Large intestine (tissue), 3 donors: ENCODE measurements at regions not wholly inside any gene's neighbourhood (a gene's known extent, or its start where the extent isn't known, plus 50 kb on each side); places are given as distances from the start of the nearest gene placed in this dataset.
"Not testable (repeated sequence)": the region's sequence is repeated elsewhere in the genome, so short reads cannot be mapped to it uniquely, and the experiment has no call there.

Experiments used
- DNase-seq, 2 donors: peaks; one replicate each; pipeline versions ENCODE4 v3.0.0 to v3.0.0-alpha.2; 2013
- H3K27ac ChIP-seq: one replicate; pipeline ENCODE4 v1.5.1; 2013; ENCODE audit warnings: low read length
- H3K27me3 ChIP-seq: 2 replicates; pipeline ENCODE4 v1.6.1; 2013; ENCODE audit warnings: low read length; ENCODE audit not compliant: control insufficient read depth, insufficient read depth
- H3K36me3 ChIP-seq: 2 replicates; pipeline ENCODE4 v1.6.1; 2013; ENCODE audit warnings: low read length; ENCODE audit not compliant: control insufficient read depth, insufficient read depth
- H3K4me1 ChIP-seq: one replicate; pipeline ENCODE4 v1.6.1; 2013; ENCODE audit warnings: low read length; ENCODE audit not compliant: control insufficient read depth, insufficient read depth
- H3K4me3 ChIP-seq: one replicate; pipeline ENCODE4 v1.5.1; 2013; ENCODE audit warnings: low read length
- H3K9me3 ChIP-seq: one replicate; pipeline ENCODE4 v1.6.1; 2013; ENCODE audit warnings: mild to moderate bottlenecking, low read depth, low read length, moderate library complexity; ENCODE audit not compliant: control insufficient read depth
- WGBS: methylation state at CpG from one replicate; pipeline ENCODE4 v1.1.5; 2013; ENCODE audit warnings: low lambda C conversion rate; ENCODE audit not compliant: insufficient coverage; 5-methylcytosine and 5-hydroxymethylcytosine counted together

- no peak for DNase-seq
- no CpG with 5 or more reads among the region's 3 CpGs for WGBS
- Histone ChIP-seq H3K36me3 (no peaks in the 10 kb centered on the region), H3K27ac (no peak overlapping the region), H3K4me1 (no peaks in the 10 kb centered on the region), H3K4me3 (no peak overlapping the region), H3K27me3 (no peaks in the 10 kb centered on the region), H3K9me3 (no peaks in the 10 kb centered on the region)
Observed at GRCh38 chr11:39777035-39777434, 1682.4 kb downstream of the LRRC4C start.

- Histone ChIP-seq H3K4me1 (no peaks in the 10 kb centered on the region), H3K36me3 (no peaks in the 10 kb centered on the region), H3K27ac (no peak overlapping the region), H3K4me3 (no peak overlapping the region), H3K9me3 (no peaks in the 10 kb centered on the region), H3K27me3 (no peaks in the 10 kb centered on the region)
- DNase-seq, result no peak
- no CpG with 5 or more reads among the region's 1 CpG for WGBS
Observed at GRCh38 chr11:39772525-39773137, 1686.8 kb downstream of the LRRC4C start.

DNA sequence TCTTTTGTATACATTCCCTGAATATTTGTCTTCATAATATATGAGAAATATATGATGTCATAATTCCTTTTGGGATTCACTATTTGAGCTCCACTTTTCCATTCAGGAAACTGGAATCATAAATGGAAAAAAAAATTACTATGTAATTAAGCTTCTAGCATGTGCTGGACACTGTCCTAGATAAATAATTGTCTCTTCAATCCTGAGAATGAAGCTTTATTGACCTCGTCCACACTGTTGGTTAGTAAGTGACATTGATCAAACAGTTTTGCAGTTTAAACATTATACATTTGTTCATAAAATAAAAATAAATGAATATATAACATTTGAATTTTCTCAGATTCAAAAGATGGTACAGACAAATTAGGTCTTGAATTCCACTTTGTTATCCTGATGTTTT lies 1691.2 kb downstream of the LRRC4C start:
- Histone ChIP-seq H3K9me3 (no peaks in the 10 kb centered on the region), H3K27ac (no peak overlapping the region), H3K4me3 (no peak overlapping the region), H3K4me1 (no peaks in the 10 kb centered on the region), H3K36me3 (no peaks in the 10 kb centered on the region), H3K27me3 (no peaks in the 10 kb centered on the region)
- no CpG with 5 or more reads among the region's 1 CpG for WGBS
- no peak for DNase-seq

- H3K36me3 ChIP-seq, result no peaks in the 10 kb centered on the region
- peak; percentile 70 to 81 for DNase-seq
- no peak overlapping the region for H3K4me3 ChIP-seq
- H3K27ac ChIP-seq, result peak overlapping the region; percentile 51
- WGBS, result no CpG with 5 or more reads among the region's 6 CpGs
- H3K9me3 ChIP-seq, result no peaks in the 10 kb centered on the region
- no peaks in the 10 kb centered on the region for H3K4me1 ChIP-seq
- H3K27me3 ChIP-seq, result no peaks in the 10 kb centered on the region
Observed at GRCh38 chr11:39745401-39745800, 1714.1 kb downstream of the LRRC4C start.

- Histone ChIP-seq H3K4me1 (no peaks in the 10 kb centered on the region), H3K36me3 (no peaks in the 10 kb centered on the region), H3K27me3 (no peaks in the 10 kb centered on the region), H3K27ac (no peak overlapping the region), H3K9me3 (no peaks in the 10 kb centered on the region), H3K4me3 (no peak overlapping the region)
- DNase-seq, result peak; percentile 50 to 62
- 80% methylated on average over 1 of the region's 2 CpGs for WGBS
Observed at GRCh38 chr11:39741066-39741465, 1718.4 kb downstream of the LRRC4C start.

- not testable (repeated sequence) for H3K4me1 ChIP-seq, H3K4me3 ChIP-seq, H3K9me3 ChIP-seq, H3K27ac ChIP-seq, DNase-seq, H3K27me3 ChIP-seq, H3K36me3 ChIP-seq
- no CpG with 5 or more reads among the region's 7 CpGs for WGBS
Observed at GRCh38 chr11:39736351-39736750, 1723.1 kb downstream of the LRRC4C start.

- Histone ChIP-seq H3K4me3 (no peak overlapping the region), H3K27ac (no peak overlapping the region), H3K4me1 (no peaks in the 10 kb centered on the region), H3K9me3 (no peaks in the 10 kb centered on the region), H3K27me3 (no peaks in the 10 kb centered on the region), H3K36me3 (no peaks in the 10 kb centered on the region)
- peak in 1 of 2 donors; percentile 7 for DNase-seq
Observed at GRCh38 chr11:39732001-39732400, 1727.5 kb downstream of the LRRC4C start.

DNA sequence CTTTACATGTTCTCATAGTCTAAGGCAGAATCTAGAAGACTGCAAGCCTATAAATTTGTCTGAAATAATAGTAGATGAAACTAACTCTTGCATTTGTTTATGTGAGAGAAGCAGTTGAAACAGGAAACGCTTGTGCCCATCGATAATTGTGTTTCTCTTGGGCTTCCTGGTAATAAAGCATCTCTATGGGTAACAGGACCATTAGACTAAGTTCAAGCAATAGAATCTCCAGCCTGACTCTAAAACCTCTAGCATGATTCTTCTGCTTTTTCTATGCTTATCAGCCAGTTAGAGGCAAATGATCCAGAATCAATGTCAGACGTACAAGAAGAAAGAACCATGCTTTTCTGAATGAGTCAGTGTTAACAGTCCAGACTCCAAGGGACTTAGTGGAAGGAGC lies 1734.4 kb downstream of the LRRC4C start:
- Histone ChIP-seq H3K27ac (no peak overlapping the region), H3K4me3 (no peak overlapping the region), H3K9me3 (no peaks in the 10 kb centered on the region), H3K36me3 (no peaks in the 10 kb centered on the region), H3K4me1 (no peaks in the 10 kb centered on the region), H3K27me3 (no peaks in the 10 kb centered on the region)
- 86% methylated on average over 1 of the region's 3 CpGs for WGBS
- no peak for DNase-seq

- H3K9me3 ChIP-seq, result no peaks in the 10 kb centered on the region
- DNase-seq, result no peak
- 53% methylated on average over 2 of the region's 4 CpGs for WGBS
- H3K36me3 ChIP-seq, result no peaks in the 10 kb centered on the region
- H3K27me3 ChIP-seq, result no peaks in the 10 kb centered on the region
- H3K4me1 ChIP-seq, result no peaks in the 10 kb centered on the region
- H3K4me3 ChIP-seq, result no peak overlapping the region
- no peak overlapping the region for H3K27ac ChIP-seq
Observed at GRCh38 chr11:39724404-39724803, 1735.0 kb downstream of the LRRC4C start.

- H3K36me3 ChIP-seq, result no peaks in the 10 kb centered on the region
- H3K4me1 ChIP-seq, result no peaks in the 10 kb centered on the region
- 100% methylated on average over 1 of the region's 2 CpGs for WGBS
- H3K27me3 ChIP-seq, result no peaks in the 10 kb centered on the region
- no peak overlapping the region for H3K4me3 ChIP-seq
- no peaks in the 10 kb centered on the region for H3K9me3 ChIP-seq
- no peak overlapping the region for H3K27ac ChIP-seq
- DNase-seq, result no peak
Observed at GRCh38 chr11:39712581-39712980, 1746.9 kb downstream of the LRRC4C start.

- Histone ChIP-seq H3K27me3 (no peaks in the 10 kb centered on the region), H3K4me3 (no peak overlapping the region), H3K9me3 (no peaks in the 10 kb centered on the region), H3K4me1 (no peaks in the 10 kb centered on the region), H3K27ac (no peak overlapping the region), H3K36me3 (no peaks in the 10 kb centered on the region)
- DNase-seq, result no peak
- no CpG with 5 or more reads among the region's 1 CpG for WGBS
Observed at GRCh38 chr11:39690856-39691255, 1768.6 kb downstream of the LRRC4C start.
